Smooth muscle cell (in vitro differentiated cells): ENCODE measurements at regions not wholly inside any gene's neighbourhood (a gene's known extent, or its start where the extent isn't known, plus 50 kb on each side); places are given as distances from the start of the nearest gene placed in this dataset.

Source experiments
- DNase-seq: peaks from one replicate; lab custom pipeline; 2025; ENCODE audit not compliant: unreplicated experiment; lab: John Stamatoyannopoulos, UW
- H2AFZ ChIP-seq: fragments of 200-600 bp; sonication (generic); 2 replicates; pipeline ENCODE4 v1.6.0; 2016; ENCODE audit warnings: antibody characterized with exemption, low read depth, mild to moderate bottlenecking
- H3F3A ChIP-seq: fragments of 200-600 bp; sonication (generic); 2 replicates; pipeline ENCODE4 v1.6.0; 2017; ENCODE audit warnings: antibody characterized with exemption, low read depth
- H3K27ac ChIP-seq: fragments of 200-600 bp; sonication (generic); 2 replicates; pipeline ENCODE4 v1.5.1; 2016; ENCODE audit warnings: low read depth, mild to moderate bottlenecking
- H3K27me3 ChIP-seq: fragments of 200-600 bp; sonication (generic); 2 replicates; pipeline ENCODE4 v1.6.1; 2016; ENCODE audit warnings: low read depth, mild to moderate bottlenecking
- H3K36me3 ChIP-seq: fragments of 200-600 bp; sonication (generic); 2 replicates; pipeline ENCODE4 v1.5.1; 2016; ENCODE audit warnings: low read depth
- H3K4me1 ChIP-seq: fragments of 200-600 bp; sonication (generic); 2 replicates; pipeline ENCODE4 v1.5.1; 2016; ENCODE audit warnings: low read depth
- H3K4me2 ChIP-seq: fragments of 200-600 bp; sonication (generic); 2 replicates; pipeline ENCODE4 v1.6.0; 2016; ENCODE audit warnings: mild to moderate bottlenecking
- H3K4me3 ChIP-seq: fragments of 200-600 bp; sonication (generic); 2 replicates; pipeline ENCODE4 v1.5.1; 2016; ENCODE audit warnings: mild to moderate bottlenecking
- H3K79me2 ChIP-seq: fragments of 200-600 bp; sonication (generic); 2 replicates; pipeline ENCODE4 v1.6.0; 2016; ENCODE audit warnings: low read depth, mild to moderate bottlenecking
- H3K9ac ChIP-seq: fragments of 200-600 bp; sonication (generic); 2 replicates; pipeline ENCODE4 v1.6.0; 2016; ENCODE audit warnings: low read depth
- H3K9me3 ChIP-seq: fragments of 200-600 bp; sonication (generic); replicated peaks from 2 replicates; pipeline ENCODE4 v1.5.1; 2016; ENCODE audit warnings: low read depth
- H4K20me1 ChIP-seq: fragments of 200-600 bp; sonication (generic); 2 replicates; pipeline ENCODE4 v1.6.0; 2016; ENCODE audit warnings: low read depth
- WGBS: methylation state at CpG from one replicate; pipeline ENCODE4 v1.1.7; 2016; ENCODE audit warnings: low lambda C conversion rate; 5-methylcytosine and 5-hydroxymethylcytosine counted together
- TF ChIP-seq, protein P1 (sequence below): fragments of 200-600 bp; sonication (generic); IDR thresholded peaks from 2 replicates; pipeline ENCODE4 v1.5.1; 2017; ENCODE audit warnings: borderline replicate concordance, mild to moderate bottlenecking, antibody characterized with exemption; ENCODE audit not compliant: insufficient read depth, poor library complexity, severe bottlenecking

GRCh38 chr9:28158451-28158850 is 585.2 kb upstream of the C9orf72 start:
- Histone ChIP-seq H2AFZ (no peak overlapping the region), H4K20me1 (no peaks in the 10 kb centered on the region), H3F3A (no peaks in the 10 kb centered on the region), H3K9me3 (no peaks in the 10 kb centered on the region), H3K27ac (no peak overlapping the region), H3K9ac (no peak overlapping the region), H3K27me3 (no peaks in the 10 kb centered on the region), H3K79me2 (no peaks in the 10 kb centered on the region), H3K36me3 (no peaks in the 10 kb centered on the region), H3K4me2 (no peak overlapping the region), H3K4me3 (no peak overlapping the region), H3K4me1 (no peaks in the 10 kb centered on the region)
- no peak for DNase-seq
- TF ChIP-seq, protein P1, sequence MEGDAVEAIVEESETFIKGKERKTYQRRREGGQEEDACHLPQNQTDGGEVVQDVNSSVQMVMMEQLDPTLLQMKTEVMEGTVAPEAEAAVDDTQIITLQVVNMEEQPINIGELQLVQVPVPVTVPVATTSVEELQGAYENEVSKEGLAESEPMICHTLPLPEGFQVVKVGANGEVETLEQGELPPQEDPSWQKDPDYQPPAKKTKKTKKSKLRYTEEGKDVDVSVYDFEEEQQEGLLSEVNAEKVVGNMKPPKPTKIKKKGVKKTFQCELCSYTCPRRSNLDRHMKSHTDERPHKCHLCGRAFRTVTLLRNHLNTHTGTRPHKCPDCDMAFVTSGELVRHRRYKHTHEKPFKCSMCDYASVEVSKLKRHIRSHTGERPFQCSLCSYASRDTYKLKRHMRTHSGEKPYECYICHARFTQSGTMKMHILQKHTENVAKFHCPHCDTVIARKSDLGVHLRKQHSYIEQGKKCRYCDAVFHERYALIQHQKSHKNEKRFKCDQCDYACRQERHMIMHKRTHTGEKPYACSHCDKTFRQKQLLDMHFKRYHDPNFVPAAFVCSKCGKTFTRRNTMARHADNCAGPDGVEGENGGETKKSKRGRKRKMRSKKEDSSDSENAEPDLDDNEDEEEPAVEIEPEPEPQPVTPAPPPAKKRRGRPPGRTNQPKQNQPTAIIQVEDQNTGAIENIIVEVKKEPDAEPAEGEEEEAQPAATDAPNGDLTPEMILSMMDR: no peak
- WGBS: 88% methylated on average over 1 of the region's 1 CpG

- no peaks in the 10 kb centered on the region for H3K36me3 ChIP-seq
- no peak for DNase-seq
- no peaks in the 10 kb centered on the region for H3F3A ChIP-seq
- no peaks in the 10 kb centered on the region for H3K9me3 ChIP-seq
- no peaks in the 10 kb centered on the region for H3K79me2 ChIP-seq
- TF ChIP-seq, protein P1: no peak
- no peak overlapping the region for H3K9ac ChIP-seq
- 92% methylated on average over 3 of the region's 3 CpGs for WGBS
- H3K27ac ChIP-seq: no peak overlapping the region
- no peaks in the 10 kb centered on the region for H3K27me3 ChIP-seq
- H3K4me1 ChIP-seq: no peaks in the 10 kb centered on the region
- H2AFZ ChIP-seq: no peak overlapping the region
- no peaks in the 10 kb centered on the region for H4K20me1 ChIP-seq
- H3K4me2 ChIP-seq: no peak overlapping the region
- no peak overlapping the region for H3K4me3 ChIP-seq
Measured at GRCh38 chr9:28163619-28164018, 590.3 kb upstream of the C9orf72 start.

DNA sequence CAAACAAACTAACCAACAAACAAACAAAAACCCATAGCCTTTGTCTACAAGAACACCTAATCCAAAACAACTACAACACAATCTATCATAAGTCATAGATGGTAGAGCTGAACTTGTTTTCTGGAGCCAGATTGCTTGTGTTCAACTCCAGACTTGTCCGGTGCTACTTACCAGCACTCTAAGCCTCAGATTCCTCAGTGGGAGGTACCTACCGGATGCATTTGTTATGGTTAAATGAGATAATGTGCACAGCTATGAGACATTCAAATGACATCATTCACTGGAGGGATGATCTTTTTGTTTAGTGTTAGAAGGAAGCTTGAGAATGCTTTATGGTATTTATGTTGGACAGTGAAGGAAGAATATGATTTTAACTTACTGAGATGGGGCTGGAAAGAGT is 592.9 kb upstream of the C9orf72 start:
- Histone ChIP-seq H3K36me3 (no peaks in the 10 kb centered on the region), H3K9ac (no peak overlapping the region), H3K4me3 (no peak overlapping the region), H3K27me3 (no peaks in the 10 kb centered on the region), H2AFZ (no peak overlapping the region), H3K4me1 (no peaks in the 10 kb centered on the region), H3K27ac (no peak overlapping the region), H4K20me1 (no peaks in the 10 kb centered on the region), H3K79me2 (no peaks in the 10 kb centered on the region), H3K4me2 (no peak overlapping the region), H3K9me3 (no peaks in the 10 kb centered on the region), H3F3A (no peaks in the 10 kb centered on the region)
- DNase-seq: no peak
- WGBS: 66% methylated on average over 2 of the region's 2 CpGs
- TF ChIP-seq, protein P1: no peak

GRCh38 chr9:28177142-28177541 is 603.9 kb upstream of the C9orf72 start:
- Histone ChIP-seq H3K4me3 (no peak overlapping the region), H3F3A (no peaks in the 10 kb centered on the region), H2AFZ (no peak overlapping the region), H3K36me3 (no peaks in the 10 kb centered on the region), H3K4me2 (no peak overlapping the region), H3K79me2 (no peaks in the 10 kb centered on the region), H3K9ac (no peak overlapping the region), H3K9me3 (no peaks in the 10 kb centered on the region), H3K4me1 (no peaks in the 10 kb centered on the region), H3K27me3 (no peaks in the 10 kb centered on the region), H4K20me1 (no peaks in the 10 kb centered on the region), H3K27ac (no peak overlapping the region)
- TF ChIP-seq, protein P1: no peak
- 88% methylated on average over 2 of the region's 2 CpGs for WGBS
- no peak for DNase-seq
